HepG2 (cell line): ENCODE measurements at regions not wholly inside any gene's neighbourhood (a gene's known extent, or its start where the extent isn't known, plus 50 kb on each side); places are given as distances from the start of the nearest gene placed in this dataset.

Experiments used
- ASH2L ChIP-seq: fragments of 300-600, 200-600 bp; sonication (generic); IDR thresholded peaks from 2 replicates; pipeline ENCODE4 v1.7.0; 2017; ENCODE audit warnings: low read depth, mild to moderate bottlenecking, moderate library complexity, mixed read lengths, low read length; ENCODE audit not compliant: insufficient read length
- CSRNP1 ChIP-seq: sonication (generic); formaldehyde crosslinking; IDR thresholded peaks from 2 replicates; pipeline ENCODE4 v1.8.1; 2023; ENCODE audit warnings: mild to moderate bottlenecking, missing genetic modification reagents
- HCFC1 ChIP-seq: fragments of 150-350 bp; IDR thresholded peaks from 2 replicates; pipeline ENCODE4 v1.6.1; 2014; ENCODE audit warnings: low read depth, low read length
- KLF11 ChIP-seq: IDR thresholded peaks from 2 replicates; pipeline ENCODE4 v1.6.1; 2016; ENCODE audit warnings: missing compliant biosample characterization
- KLF15 ChIP-seq: sonication (generic); formaldehyde crosslinking; IDR thresholded peaks from 2 replicates; pipeline ENCODE4 v1.8.1; 2023; ENCODE audit warnings: borderline replicate concordance, mild to moderate bottlenecking, inconsistent platforms, missing genetic modification reagents, mixed read lengths
- NFKB2 ChIP-seq: sonication (generic); formaldehyde crosslinking; IDR thresholded peaks from 2 replicates; pipeline ENCODE4 v1.4.0; 2020; ENCODE audit warnings: missing genetic modification reagents, borderline replicate concordance
- NFKBIZ ChIP-seq: IDR thresholded peaks from 2 replicates; pipeline ENCODE4 v1.6.1; 2018; ENCODE audit warnings: missing genetic modification reagents, missing compliant biosample characterization
- RAD21 ChIP-seq: fragments of 450-650 bp; formaldehyde crosslinking; IDR thresholded peaks from 2 replicates; pipeline ENCODE4 v1.5.0; 2020; ENCODE audit warnings: mild to moderate bottlenecking
- RBFOX2 ChIP-seq: fragments of 200-400 bp; formaldehyde crosslinking; IDR thresholded peaks from 2 replicates; pipeline ENCODE4 v1.6.1; 2017; ENCODE audit warnings: low read depth, mild to moderate bottlenecking, low read length
- RFX5 ChIP-seq: IDR thresholded peaks from 2 replicates; pipeline ENCODE4 v1.6.1; 2011; ENCODE audit warnings: low read depth, low read length, improper control_type of control experiment
- SAP130 ChIP-seq: IDR thresholded peaks from 2 replicates; pipeline ENCODE4 v1.6.1; 2016; ENCODE audit warnings: low read depth
- SIN3A ChIP-seq: IDR thresholded peaks from 2 replicates; pipeline ENCODE4 v1.6.1; 2011; ENCODE audit warnings: low read depth, mild to moderate bottlenecking, control low read depth, low read length, borderline replicate concordance
- SMAD1 ChIP-seq: sonication (generic); formaldehyde crosslinking; IDR thresholded peaks from 2 replicates; pipeline ENCODE4 v1.4.0; 2020; ENCODE audit warnings: missing genetic modification reagents, low read depth, mild to moderate bottlenecking, borderline replicate concordance
- SMARCE1 ChIP-seq: fragments of 450-650 bp; IDR thresholded peaks from 2 replicates; pipeline ENCODE4 v1.6.1; 2017; ENCODE audit warnings: borderline replicate concordance
- SOX13 ChIP-seq, 3 experiments: fragments of 450-650 bp in 1 of 3; sonication (generic) in 1 of 3; formaldehyde crosslinking in 1 of 3; IDR thresholded peaks in 2 of 3; conservative IDR thresholded peaks in 1 of 3; 2 replicates each; pipeline versions ENCODE4 v1.5.0 to v1.6.1; 2016 to 2020; ENCODE audit warnings: antibody characterized with exemption in 1 of 3, mild to moderate bottlenecking in 1 of 3, missing compliant biosample characterization in 1 of 3, missing genetic modification reagents in 1 of 3, moderate library complexity in 1 of 3
- TFE3 ChIP-seq: IDR thresholded peaks from 2 replicates; pipeline ENCODE4 v1.6.1; 2016
- ZEB1 ChIP-seq: IDR thresholded peaks from 2 replicates; pipeline ENCODE4 v1.6.1; 2012; ENCODE audit warnings: mild to moderate bottlenecking, low read depth, inconsistent platforms; ENCODE audit not compliant: insufficient replicate concordance
- ZNF350 ChIP-seq: sonication (generic); formaldehyde crosslinking; IDR thresholded peaks from 2 replicates; pipeline ENCODE4 v1.4.0; 2020; ENCODE audit warnings: mild to moderate bottlenecking, low read depth, missing genetic modification reagents, borderline replicate concordance
- ZNF501 ChIP-seq: sonication (generic); formaldehyde crosslinking; IDR thresholded peaks from 2 replicates; pipeline ENCODE4 v1.5.1; 2020; ENCODE audit warnings: mild to moderate bottlenecking, moderate library complexity, missing genetic modification reagents
- ZNF556 ChIP-seq: sonication (generic); formaldehyde crosslinking; IDR thresholded peaks from 2 replicates; pipeline ENCODE4 v1.4.0; 2020; ENCODE audit warnings: mild to moderate bottlenecking, missing genetic modification reagents, borderline replicate concordance
- ZNF724P ChIP-seq: sonication (generic); formaldehyde crosslinking; IDR thresholded peaks from 2 replicates; pipeline ENCODE4 v1.8.0; 2022; ENCODE audit warnings: missing genetic modification reagents, borderline replicate concordance
- ZNF776 ChIP-seq: sonication (generic); formaldehyde crosslinking; IDR thresholded peaks from 2 replicates; pipeline ENCODE4 v1.4.0; 2020; ENCODE audit warnings: mild to moderate bottlenecking, missing genetic modification reagents
- ZNF777 ChIP-seq: sonication (generic); formaldehyde crosslinking; IDR thresholded peaks from 2 replicates; pipeline ENCODE4 v1.4.0; 2020; ENCODE audit warnings: missing genetic modification reagents
- TF ChIP-seq, protein P1 (sequence below): sonication (generic); formaldehyde crosslinking; IDR thresholded peaks from 2 replicates; pipeline ENCODE4 v1.8.0; 2022; ENCODE audit warnings: low read depth, missing genetic modification reagents

- peak; percentile 88; the same call in 1 of the 2 replicates for TF ChIP-seq ZNF776
- TF ChIP-seq ZNF777 (CRISPR knock-in tag): no peak
- TF ChIP-seq NFKB2 (CRISPR knock-in tag): peak; percentile 56; the same call in 1 of the 2 replicates
- TF ChIP-seq ZNF556 (CRISPR knock-in tag): peak; percentile 92
- TF ChIP-seq ZEB1: peak; percentile 95
- TF ChIP-seq SAP130: peak; percentile 100
- TF ChIP-seq RFX5: peak; percentile 40; the same call in 1 of the 2 replicates
- peak; percentile 62; the same call in 1 of the 2 replicates for TF ChIP-seq KLF15 (CRISPR knock-in tag)
- TF ChIP-seq NFKBIZ (CRISPR knock-in tag): 0 out of 2 replicates have a peak, but pooled peaks have one; percentile 58
- peak; percentile 40; the same call in 1 of the 2 replicates for TF ChIP-seq CSRNP1 (CRISPR knock-in tag)
- TF ChIP-seq ASH2L: peak; percentile 31
- no peak for TF ChIP-seq SOX13 (IDR thresholded peaks at IDR 0.05)
- TF ChIP-seq SOX13 (CRISPR knock-in tag; conservative IDR thresholded peaks at IDR 0.05 in 1 of 2, IDR thresholded peaks at IDR 0.05 in 1 of 2): peak in 1 of 2 experiments; percentile 37; a peak in 1 of 4 replicates
- TF ChIP-seq SMARCE1: no peak
- peak; percentile 28; the same call in 1 of the 2 replicates for TF ChIP-seq RAD21
- peak; percentile 71 for TF ChIP-seq TFE3 (CRISPR knock-in tag)
- TF ChIP-seq HCFC1: peak; percentile 27; the same call in 1 of the 2 replicates
- no peak for TF ChIP-seq KLF11
- peak; percentile 94 for TF ChIP-seq RBFOX2
- peak; percentile 82; the same call in 1 of the 2 replicates for TF ChIP-seq ZNF724P (CRISPR knock-in tag)
- peak; percentile 40; the same call in 1 of the 2 replicates for TF ChIP-seq SMAD1
- TF ChIP-seq SIN3A: peak; percentile 96
- TF ChIP-seq ZNF350 (CRISPR knock-in tag): 0 out of 2 replicates have a peak, but pooled peaks have one; percentile 49
- TF ChIP-seq, protein P1, sequence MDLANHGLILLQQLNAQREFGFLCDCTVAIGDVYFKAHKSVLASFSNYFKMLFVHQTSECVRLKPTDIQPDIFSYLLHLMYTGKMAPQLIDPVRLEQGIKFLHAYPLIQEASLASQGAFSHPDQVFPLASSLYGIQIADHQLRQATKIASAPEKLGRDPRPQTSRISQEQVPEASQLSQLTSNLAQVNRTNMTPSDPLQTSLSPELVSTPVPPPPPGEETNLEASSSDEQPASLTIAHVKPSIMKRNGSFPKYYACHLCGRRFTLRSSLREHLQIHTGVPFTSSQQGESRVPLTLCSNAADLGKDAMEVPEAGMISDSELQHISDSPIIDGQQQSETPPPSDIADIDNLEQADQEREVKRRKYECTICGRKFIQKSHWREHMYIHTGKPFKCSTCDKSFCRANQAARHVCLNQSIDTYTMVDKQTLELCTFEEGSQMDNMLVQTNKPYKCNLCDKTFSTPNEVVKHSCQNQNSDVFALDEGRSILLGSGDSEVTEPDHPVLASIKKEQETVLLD (CRISPR knock-in tag): 0 out of 2 replicates have a peak, but pooled peaks have one; percentile 35
- TF ChIP-seq ZNF501: peak; percentile 93
Observed at GRCh38 chr2:242088471-242089212, 219.1 kb downstream of the RTP5 start (continued).
